Caco-2 (cell line): ENCODE measurements at regions not wholly inside any gene's neighbourhood (a gene's known extent, or its start where the extent isn't known, plus 50 kb on each side); places are given as distances from the start of the nearest gene placed in this dataset.

ENCODE experiments used
- BruUV-seq: library from RNA; stranded (reverse); fragments of 400-500 nt; replicated peaks from 2 replicates; lab custom pipeline; 2021; lab: Mats Ljungman, UMichigan
- CTCF ChIA-PET: fragments of 300-600 bp; sonication (Branson Sonifier 250); formaldehyde crosslinking; loops from one replicate; lab custom pipeline; 2022; ENCODE audit warnings: antibody characterized with exemption; lab: Charles Lee
- POLR2A ChIA-PET: fragments of 300-600 bp; sonication (Branson Sonifier 250); formaldehyde crosslinking; loops from one replicate; lab custom pipeline; 2022; ENCODE audit warnings: antibody characterized with exemption; lab: Charles Lee
- DNase-seq, 2 experiments: peaks; one replicate each; pipeline versions ENCODE4 v3.0.0 to v3.0.0-alpha.2; 2020 to 2022
- H3K27me3 ChIP-seq: replicated peaks from 2 replicates; pipeline ENCODE4 v1.6.0; 2011; ENCODE audit warnings: low read length; ENCODE audit not compliant: control insufficient read depth, insufficient read depth
- H3K36me3 ChIP-seq: 2 replicates; pipeline ENCODE4 v1.5.1; 2011; ENCODE audit warnings: low read length; ENCODE audit not compliant: control insufficient read depth, insufficient read depth
- H3K4me1 ChIP-seq: fragments of 250-450 bp; sonication (Bioruptor Pico); 2 replicates; pipeline ENCODE4 v1.5.1; 2020; ENCODE audit warnings: mild to moderate bottlenecking
- H3K4me3 ChIP-seq: 2 replicates; pipeline ENCODE4 v1.5.1; 2011; ENCODE audit warnings: low read depth, mild to moderate bottlenecking, control low read depth, low read length
- H3K9me3 ChIP-seq: fragments of 250-450 bp; sonication (Bioruptor Pico); 2 replicates; pipeline ENCODE4 v1.5.1; 2020; ENCODE audit warnings: mild to moderate bottlenecking, moderate library complexity
- H3K27ac Mint-ChIP-seq: one replicate; pipeline ENCODE4 v1.8.0; 2022; ENCODE audit warnings: mixed read lengths; ENCODE audit not compliant: unreplicated experiment
- H3K27me3 Mint-ChIP-seq: one replicate; pipeline ENCODE4 v1.8.0; 2022; ENCODE audit warnings: mixed read lengths; ENCODE audit not compliant: insufficient read depth, unreplicated experiment
- H3K36me3 Mint-ChIP-seq: one replicate; pipeline ENCODE4 v1.8.0; 2022; ENCODE audit warnings: mild to moderate bottlenecking, mixed read lengths; ENCODE audit not compliant: insufficient read depth, unreplicated experiment
- H3K4me1 Mint-ChIP-seq: one replicate; pipeline ENCODE4 v1.8.0; 2022; ENCODE audit warnings: low read depth, mixed read lengths; ENCODE audit not compliant: unreplicated experiment
- H3K4me3 Mint-ChIP-seq: one replicate; pipeline ENCODE4 v1.8.0; 2022; ENCODE audit warnings: mild to moderate bottlenecking, moderate library complexity, mixed read lengths; ENCODE audit not compliant: unreplicated experiment
- H3K9me3 Mint-ChIP-seq: one replicate; pipeline ENCODE4 v1.8.0; 2022; ENCODE audit warnings: mixed read lengths; ENCODE audit not compliant: unreplicated experiment
- intact Hi-C: fragments of 100-400 bp; cut with micrococcal nuclease; formaldehyde crosslinking; loops from one replicate; pipeline ENCODE4 v1.10.0; 2022; ENCODE audit not compliant: unreplicated experiment
- TF ChIP-seq, protein P1 (sequence below), 2 experiments: fragments of 200-600 bp in 1 of 2; IDR thresholded peaks; 1 replicate in 1 of 2; 2 replicates in 1 of 2; pipeline versions ENCODE4 v1.5.1 to v1.8.0; 2011 to 2022; ENCODE audit warnings: antibody characterized with exemption in 1 of 2, control low read depth in 1 of 2, inconsistent platforms in 1 of 2, low read depth in 1 of 2, low read length in 1 of 2, mild to moderate bottlenecking in 1 of 2, moderate library complexity in 1 of 2; ENCODE audit not compliant: insufficient read depth in 1 of 2, severe bottlenecking in 1 of 2, unreplicated experiment in 1 of 2

DNA sequence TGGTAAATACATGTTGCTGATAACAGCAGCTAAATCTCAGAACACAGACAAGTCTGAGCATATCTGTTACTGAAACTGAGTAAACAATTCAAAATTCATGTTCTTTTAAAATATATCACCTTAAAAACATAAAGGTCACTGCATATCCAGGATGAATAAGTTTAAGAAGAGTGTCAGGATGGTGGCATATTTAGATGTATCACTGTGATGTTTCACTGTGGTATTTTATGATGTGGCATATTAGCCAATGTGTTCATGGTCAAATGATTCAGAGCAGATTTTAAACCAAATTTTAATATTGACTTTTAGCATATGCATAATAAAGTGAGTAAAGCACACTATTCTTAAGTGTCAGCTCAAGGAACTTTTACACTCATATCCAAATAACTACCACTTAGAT lies 346.4 kb upstream of the DPPA4 start:
- Histone ChIP-seq H3K9me3 (no peaks in the 10 kb centered on the region), H3K27me3 (no peaks in the 10 kb centered on the region), H3K4me3 (no peak overlapping the region), H3K36me3 (no peaks in the 10 kb centered on the region), H3K4me1 (no peaks in the 10 kb centered on the region)
- intact Hi-C loops, result no loop called here
- Mint-ChIP-seq H3K36me3 (no peaks in the 10 kb centered on the region), H3K4me1 (no peaks in the 10 kb centered on the region), H3K27me3 (no peaks in the 10 kb centered on the region), H3K27ac (no peak overlapping the region), H3K9me3 (no peaks in the 10 kb centered on the region), H3K4me3 (no peak overlapping the region)
- ChIA-PET CTCF (no interaction called here), POLR2A (no interaction called here)
- DNase-seq, result no peak
- TF ChIP-seq, protein P1, sequence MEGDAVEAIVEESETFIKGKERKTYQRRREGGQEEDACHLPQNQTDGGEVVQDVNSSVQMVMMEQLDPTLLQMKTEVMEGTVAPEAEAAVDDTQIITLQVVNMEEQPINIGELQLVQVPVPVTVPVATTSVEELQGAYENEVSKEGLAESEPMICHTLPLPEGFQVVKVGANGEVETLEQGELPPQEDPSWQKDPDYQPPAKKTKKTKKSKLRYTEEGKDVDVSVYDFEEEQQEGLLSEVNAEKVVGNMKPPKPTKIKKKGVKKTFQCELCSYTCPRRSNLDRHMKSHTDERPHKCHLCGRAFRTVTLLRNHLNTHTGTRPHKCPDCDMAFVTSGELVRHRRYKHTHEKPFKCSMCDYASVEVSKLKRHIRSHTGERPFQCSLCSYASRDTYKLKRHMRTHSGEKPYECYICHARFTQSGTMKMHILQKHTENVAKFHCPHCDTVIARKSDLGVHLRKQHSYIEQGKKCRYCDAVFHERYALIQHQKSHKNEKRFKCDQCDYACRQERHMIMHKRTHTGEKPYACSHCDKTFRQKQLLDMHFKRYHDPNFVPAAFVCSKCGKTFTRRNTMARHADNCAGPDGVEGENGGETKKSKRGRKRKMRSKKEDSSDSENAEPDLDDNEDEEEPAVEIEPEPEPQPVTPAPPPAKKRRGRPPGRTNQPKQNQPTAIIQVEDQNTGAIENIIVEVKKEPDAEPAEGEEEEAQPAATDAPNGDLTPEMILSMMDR (IDR thresholded peaks at IDR 0.05; ENCODE audit: insufficient read depth in 1 of 2, low read depth in 1 of 2, low read length in 1 of 2, severe bottlenecking in 1 of 2, unreplicated experiment in 1 of 2), result no peak
- no TSS peak for BruUV-seq

DNA sequence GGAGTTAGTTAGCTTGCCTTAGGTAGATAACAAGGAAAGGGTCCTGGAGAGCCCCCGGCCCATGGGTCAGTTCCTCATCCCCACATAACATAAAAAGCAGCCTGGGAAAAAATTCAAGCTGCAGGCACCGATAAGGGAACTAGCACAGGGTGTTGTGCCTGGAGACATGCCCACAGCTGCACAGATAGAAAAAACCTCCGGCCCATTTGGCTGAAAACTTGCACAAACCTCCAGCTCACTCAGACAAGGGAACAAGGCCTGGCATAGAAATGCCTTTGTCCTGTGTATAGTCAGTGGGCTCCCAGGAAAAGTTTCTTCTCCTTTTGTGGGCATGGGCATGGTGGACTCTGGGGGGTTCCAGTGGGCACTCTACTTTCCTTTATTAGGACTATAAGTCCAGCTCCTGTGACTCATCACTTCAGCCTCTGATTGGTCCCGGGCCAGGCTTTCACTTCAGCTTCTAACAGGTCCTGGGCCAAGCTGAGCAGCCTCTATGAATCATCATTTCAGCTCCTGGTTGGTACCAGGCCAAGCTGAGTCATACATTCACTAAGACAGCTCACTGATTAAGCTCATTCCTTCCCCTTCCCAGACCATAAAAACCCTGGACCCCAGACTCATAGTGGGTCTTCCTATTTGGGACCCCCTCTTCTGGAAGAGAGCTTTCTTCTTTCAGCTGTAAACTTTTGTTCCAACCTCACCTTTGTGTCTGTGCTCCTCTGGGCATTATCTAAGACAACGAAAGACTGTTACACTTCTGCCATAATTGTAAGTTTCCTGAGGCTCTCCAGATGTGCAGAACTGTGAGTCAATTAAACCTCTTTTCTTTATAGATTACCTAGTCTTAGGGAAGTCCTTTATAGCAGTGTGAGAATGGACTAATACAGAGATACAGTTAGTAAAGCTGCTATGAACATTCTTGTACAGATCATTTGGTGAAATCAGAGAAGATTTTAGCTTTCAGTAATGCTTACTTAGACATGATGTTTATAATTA lies 348.0 kb upstream of the DPPA4 start:
- CTCF ChIA-PET, result no interaction called here

DNA sequence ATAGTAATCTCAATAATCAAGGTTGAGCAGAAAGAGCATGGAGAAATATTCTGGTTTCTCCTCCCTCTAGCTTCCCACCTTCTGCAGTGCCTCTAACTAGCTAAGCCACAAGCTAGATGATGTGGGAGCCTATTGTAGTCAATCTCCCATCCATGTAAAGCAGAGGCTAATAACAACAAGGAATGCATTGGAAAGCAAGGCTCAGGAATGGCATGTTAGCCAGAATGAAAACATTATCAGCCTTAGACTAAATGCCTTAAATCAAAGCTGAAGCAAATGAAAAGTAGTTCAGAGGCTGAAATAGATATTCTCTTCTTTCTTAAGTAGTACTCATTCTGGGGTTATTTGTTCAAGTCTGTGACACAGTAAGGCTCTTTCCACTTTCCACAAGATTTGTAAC lies 350.3 kb upstream of the DPPA4 start:
- TF ChIP-seq, protein P1 (IDR thresholded peaks at IDR 0.05; ENCODE audit: insufficient read depth in 1 of 2, low read depth in 1 of 2, low read length in 1 of 2, severe bottlenecking in 1 of 2, unreplicated experiment in 1 of 2), result no peak
- no peaks in the 10 kb centered on the region for H3K4me1 Mint-ChIP-seq
- H3K9me3 Mint-ChIP-seq, result peaks cover 20% of the 10 kb centered on the region
- H3K36me3 ChIP-seq, result no peaks in the 10 kb centered on the region
- H3K9me3 ChIP-seq, result no peaks in the 10 kb centered on the region; the same call in 1 of the 2 replicates
- no TSS peak for BruUV-seq
- no peak overlapping the region for H3K4me3 Mint-ChIP-seq
- H3K27me3 Mint-ChIP-seq, result no peaks in the 10 kb centered on the region
- H3K27me3 ChIP-seq, result no peaks in the 10 kb centered on the region
- H3K4me3 ChIP-seq, result no peak overlapping the region
- H3K27ac Mint-ChIP-seq, result no peak overlapping the region
- CTCF ChIA-PET, result no interaction called here
- no peaks in the 10 kb centered on the region for H3K4me1 ChIP-seq
- intact Hi-C loops, result no loop called here
- no peak for DNase-seq
- no peaks in the 10 kb centered on the region for H3K36me3 Mint-ChIP-seq
- POLR2A ChIA-PET, result no interaction called here

More for the DNA sequence above, 348.0 kb upstream of the DPPA4 start:
- Mint-ChIP-seq H3K4me1 (no peaks in the 10 kb centered on the region), H3K36me3 (no peaks in the 10 kb centered on the region), H3K4me3 (no peak overlapping the region), H3K27me3 (no peaks in the 10 kb centered on the region), H3K9me3 (peaks cover 4% of the 10 kb centered on the region), H3K27ac (no peak overlapping the region)
- no peak overlapping the region for H3K4me3 ChIP-seq
- intact Hi-C loops, result no loop called here
- no peaks in the 10 kb centered on the region for H3K36me3 ChIP-seq
- no peaks in the 10 kb centered on the region for H3K9me3 ChIP-seq
- no peaks in the 10 kb centered on the region for H3K27me3 ChIP-seq
- H3K4me1 ChIP-seq, result no peaks in the 10 kb centered on the region
- POLR2A ChIA-PET, result no interaction called here
- DNase-seq, result no peak
- BruUV-seq, result no TSS peak
- TF ChIP-seq, protein P1 (IDR thresholded peaks at IDR 0.05; ENCODE audit: insufficient read depth in 1 of 2, low read depth in 1 of 2, low read length in 1 of 2, severe bottlenecking in 1 of 2, unreplicated experiment in 1 of 2), result no peak
